Stimulated activated CD4-positive, alpha-beta T cell treated with anti-CD3 and anti-CD28 coated beads, Interleukin-1b, Interleukin-23, amount 100 ng/mL, for 4 hours (primary cell): ENCODE measurements at regions not wholly inside any gene's neighbourhood (a gene's known extent, or its start where the extent isn't known, plus 50 kb on each side); places are given as distances from the start of the nearest gene placed in this dataset.
A peak's percentile ranks its signal among the peaks of the same experiment; 100 is the strongest.
"Not testable (repeated sequence)": the region's sequence is repeated elsewhere in the genome, so short reads cannot be mapped to it uniquely, and the experiment has no call there.

Experiments used
- DNase-seq, 2 donors: peaks; one replicate each; pipeline ENCODE4 v3.0.0-alpha.2; 2020; ENCODE audit warnings: low read depth in 2 of 2

DNA sequence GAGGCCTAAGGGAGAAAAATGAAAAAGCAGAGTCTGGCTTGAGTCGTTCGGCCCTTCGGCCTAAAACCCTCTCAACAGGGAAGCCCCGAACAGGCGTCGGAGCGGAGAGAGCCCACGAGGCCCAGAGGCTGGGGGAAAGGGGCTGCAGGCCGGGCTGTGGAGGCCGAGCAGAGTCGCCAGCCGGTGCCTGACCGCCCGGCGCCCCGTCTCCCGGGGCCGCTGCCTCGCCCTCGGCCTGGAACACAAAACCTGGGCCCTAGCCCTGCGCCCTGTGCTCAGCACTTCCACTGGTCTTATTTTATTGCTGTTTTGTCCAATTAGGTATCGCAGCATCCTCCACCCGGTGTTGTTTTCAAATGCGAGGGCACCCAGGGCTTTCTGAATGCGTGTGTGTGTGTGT, 110.1 kb upstream of the FOXD4L5 start:
- not testable (repeated sequence) for DNase-seq

DNA sequence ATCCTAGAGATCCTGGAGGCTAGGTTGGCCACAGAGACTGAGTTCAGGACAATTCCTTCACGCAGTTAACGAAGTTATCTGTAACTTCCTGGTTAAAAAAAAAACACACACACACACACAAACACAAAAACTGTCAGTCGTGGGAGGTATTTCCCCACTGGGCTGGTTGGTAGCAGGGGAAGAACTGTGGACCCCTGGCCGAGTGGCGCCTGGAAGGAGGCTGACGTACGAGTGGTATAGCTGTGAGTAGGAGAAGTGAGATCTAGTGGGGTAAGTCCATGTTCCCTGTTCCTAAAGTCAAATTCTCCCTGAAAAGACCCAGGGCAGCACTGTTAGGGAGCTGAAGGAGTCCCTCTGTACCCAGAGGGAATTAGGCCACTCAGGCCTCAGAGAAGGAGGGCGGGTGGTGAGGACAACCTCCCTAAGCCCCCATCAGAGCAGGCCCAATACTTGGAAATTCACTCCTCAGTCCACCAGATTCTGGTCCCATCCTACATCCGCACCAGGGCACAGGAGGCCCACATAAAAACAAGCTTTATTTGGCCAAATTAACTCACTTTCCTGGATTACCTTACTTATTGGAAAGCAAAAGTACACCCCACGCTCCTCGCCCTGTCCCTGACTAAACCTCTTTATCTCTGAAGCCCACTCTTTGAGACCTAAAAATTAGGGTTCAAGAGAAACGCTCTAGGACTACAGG, 108.3 kb upstream of the FOXD4L5 start:
- not testable (repeated sequence) for DNase-seq

DNA sequence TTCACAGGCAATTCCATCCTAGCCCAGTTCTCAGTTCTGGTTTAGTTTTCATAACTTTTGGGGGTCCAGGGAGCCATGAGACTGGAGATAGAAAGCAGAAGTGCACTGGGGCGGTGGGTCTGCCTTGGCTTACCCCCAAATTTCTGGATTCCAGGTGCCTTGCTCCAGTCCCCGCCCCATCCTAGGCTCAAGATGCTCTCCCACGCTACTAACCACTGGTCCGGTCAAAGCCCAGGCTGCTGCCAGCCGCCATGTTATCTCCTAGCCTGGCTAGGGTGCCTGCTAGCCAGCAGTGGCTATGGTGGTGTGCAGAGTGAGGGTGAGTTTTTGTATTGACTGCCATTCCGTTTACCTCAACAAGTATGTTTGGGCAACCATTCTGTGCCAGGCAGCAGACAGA, 107.6 kb upstream of the FOXD4L5 start:
- not testable (repeated sequence) for DNase-seq

DNA sequence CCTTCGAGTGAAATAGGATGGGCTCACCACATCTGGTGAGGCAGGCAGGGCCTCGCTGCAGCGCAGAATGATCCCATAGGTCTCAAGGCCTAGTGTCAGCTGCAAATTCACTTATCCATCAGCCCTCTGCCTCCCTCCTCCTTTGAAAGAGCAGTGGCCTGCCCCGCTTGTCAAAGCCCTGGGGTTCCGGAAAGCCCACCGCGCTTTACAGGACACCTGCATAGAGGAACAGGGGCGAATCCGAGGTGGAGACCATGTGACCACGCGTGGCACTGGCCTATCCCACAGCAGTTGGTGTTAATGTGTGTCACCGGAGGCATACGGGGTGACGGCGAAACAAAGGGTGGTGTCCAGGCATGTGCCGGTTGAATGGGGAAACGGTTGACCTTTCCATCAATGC, 104.7 kb upstream of the FOXD4L5 start:
- not testable (repeated sequence) for DNase-seq

DNA sequence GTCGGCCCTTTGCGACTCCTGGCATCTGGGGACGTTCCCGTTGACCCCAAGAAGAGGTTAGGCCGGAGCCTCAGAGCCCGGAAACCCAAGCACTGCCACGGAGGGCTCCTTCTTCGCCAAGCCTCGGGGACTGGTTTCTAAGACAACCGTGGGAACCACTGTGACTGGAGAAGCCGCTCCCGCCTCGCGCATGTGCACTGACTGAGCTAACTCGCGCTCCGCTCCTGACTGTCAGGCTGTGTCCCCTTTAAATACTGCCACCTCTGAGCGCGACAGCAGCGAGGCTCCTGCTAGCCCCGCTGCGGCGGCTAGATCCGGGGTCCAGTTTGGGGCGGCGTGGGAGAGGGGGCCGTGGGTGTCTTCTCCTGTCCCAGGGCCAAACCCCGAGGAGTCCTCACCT, 104.2 kb upstream of the FOXD4L5 start:
- not testable (repeated sequence) for DNase-seq

DNA sequence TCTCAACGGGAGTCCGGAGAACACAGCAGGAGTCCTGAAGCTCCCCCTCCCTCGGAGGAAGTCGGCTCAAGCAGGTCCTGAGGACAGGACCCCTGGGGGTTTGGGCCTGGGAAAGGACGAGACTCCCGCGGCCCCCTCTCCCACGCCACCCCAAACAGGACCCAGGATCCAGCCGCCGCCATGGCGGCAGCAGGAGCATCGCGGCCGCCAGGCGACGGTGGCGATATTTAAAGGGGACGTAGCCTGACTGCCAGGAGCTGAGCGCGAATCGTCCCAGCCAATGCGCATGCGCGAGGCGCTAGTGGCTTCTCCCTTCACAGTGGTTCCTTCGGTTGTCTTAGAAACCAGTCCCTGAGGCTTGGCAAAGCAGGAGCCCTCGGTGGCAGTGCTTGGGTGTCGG, 101.7 kb upstream of the FOXD4L5 start:
- peak; percentile 57 to 68 for DNase-seq

DNA sequence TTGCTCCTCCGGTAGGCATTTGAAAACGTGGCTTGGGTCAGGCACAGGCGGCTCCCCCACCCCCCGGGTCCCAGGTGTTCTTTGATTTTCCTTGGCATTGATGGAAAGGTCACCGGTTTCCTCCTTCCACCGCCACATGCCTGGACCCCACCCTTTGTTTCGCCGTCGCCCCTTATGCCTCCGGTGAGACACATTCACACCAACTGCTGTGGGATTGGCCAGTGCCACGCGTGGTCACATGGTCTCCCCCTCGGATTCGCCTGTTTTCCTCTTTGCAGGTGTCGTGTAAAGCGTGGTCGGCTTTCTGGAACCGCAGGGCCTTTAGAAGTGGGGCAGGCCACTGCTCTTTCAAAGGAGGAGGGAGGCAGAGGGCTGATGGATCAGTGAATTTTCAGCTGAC, 101.2 kb upstream of the FOXD4L5 start:
- not testable (repeated sequence) for DNase-seq

DNA sequence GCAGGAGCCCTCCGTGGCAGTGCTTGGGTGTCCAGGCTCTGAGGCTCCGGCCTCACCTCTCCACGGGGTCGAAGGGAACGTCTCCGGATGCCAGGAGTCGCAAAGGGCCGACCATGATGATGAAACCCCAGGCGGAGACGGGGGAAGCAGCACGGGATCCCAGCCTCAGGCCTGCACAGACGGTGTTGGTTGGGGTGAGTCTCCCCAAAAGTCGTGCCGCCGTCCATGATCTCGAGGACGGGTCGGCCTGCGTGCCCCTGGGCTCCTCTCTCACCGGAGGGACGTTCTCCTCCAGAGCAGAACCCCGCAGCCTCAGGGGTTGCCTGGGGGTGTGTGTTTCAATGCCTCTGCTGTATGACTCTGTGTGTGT, 100.6 kb upstream of the FOXD4L5 start:
- not testable (repeated sequence) for DNase-seq

DNA sequence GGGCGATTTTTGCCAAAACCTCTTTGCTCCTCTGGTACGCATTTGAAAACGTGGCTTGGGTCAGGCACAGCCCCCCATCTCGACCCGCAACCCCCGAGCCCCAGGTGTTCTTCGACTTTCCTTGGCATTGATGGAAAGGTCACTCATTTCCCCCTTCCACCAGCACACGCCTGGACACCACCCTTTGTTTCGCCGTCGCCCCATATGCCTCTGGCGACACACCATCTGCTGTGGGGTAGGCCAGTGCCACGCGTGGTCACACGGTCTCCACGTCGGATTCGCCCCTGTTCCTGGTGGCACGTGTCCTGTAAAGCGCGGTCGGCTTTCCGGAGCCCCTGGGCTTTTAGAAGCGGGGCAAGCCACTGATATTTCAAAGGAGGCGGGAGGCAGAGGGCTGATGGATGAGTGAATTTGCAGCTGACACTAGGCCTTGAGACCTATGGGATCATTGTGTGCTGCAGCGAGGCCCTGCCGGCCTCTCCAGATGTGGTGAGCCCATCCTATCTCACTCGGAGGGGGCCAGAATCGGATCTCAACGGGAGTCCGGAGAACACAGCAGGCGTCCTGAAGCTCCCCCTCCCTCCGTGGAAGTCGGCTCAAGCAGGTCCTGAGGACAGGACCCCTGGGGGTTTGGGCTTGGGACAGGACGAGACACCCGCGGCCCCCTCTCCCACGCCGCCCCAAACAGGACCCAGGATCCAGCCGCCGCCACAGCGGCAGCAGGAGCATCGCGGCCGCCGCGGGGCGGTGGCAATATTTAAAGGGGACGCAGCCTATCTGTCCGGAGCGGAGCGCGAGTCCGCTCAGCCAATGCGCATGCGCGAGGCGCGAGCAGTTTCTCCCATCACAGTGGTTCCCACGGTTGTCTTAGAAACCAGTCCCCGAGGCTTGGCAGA, 100.0 kb upstream of the FOXD4L5 start:
- not testable (repeated sequence) for DNase-seq

DNA sequence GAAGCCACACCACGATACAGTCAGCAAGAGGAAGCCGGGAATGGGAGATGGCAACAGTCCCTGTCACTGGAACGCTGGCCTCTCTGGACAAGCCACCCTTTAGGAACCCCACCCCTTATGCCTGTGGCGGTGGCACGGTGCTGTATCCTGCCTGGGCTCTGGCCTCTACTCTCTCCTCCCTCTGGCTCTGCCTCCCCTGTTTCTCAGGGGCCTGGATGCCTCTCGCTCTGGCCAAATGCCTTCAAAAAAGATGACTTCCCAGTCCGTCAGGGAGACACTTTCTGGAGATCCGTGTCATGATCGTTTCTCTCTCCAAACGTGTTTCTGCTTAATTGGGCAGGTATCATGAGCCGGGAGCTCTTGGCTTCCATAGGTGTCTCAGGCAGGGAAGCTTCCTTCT, 99.1 kb upstream of the FOXD4L5 start:
- not testable (repeated sequence) for DNase-seq

DNA sequence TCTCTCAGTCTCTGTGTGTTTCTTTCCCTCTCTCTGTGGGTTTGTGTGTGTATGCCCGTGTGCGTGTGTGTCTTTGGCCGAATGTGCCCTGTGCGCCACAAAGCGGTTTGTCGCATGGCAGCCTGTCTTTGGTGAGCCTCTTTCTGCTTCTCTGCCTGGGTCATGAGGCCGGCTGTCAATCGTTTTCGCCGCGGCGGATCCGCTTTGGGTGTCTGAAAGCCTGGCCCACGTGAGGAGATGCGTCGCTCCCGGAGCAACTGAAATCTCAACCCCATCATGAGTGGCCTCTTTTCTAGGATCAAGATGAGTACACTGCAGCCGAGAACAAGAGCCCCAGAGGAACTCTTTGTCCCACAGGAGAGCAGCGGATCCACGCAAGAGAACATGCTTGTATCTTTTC, 98.6 kb upstream of the FOXD4L5 start:
- not testable (repeated sequence) for DNase-seq

DNA sequence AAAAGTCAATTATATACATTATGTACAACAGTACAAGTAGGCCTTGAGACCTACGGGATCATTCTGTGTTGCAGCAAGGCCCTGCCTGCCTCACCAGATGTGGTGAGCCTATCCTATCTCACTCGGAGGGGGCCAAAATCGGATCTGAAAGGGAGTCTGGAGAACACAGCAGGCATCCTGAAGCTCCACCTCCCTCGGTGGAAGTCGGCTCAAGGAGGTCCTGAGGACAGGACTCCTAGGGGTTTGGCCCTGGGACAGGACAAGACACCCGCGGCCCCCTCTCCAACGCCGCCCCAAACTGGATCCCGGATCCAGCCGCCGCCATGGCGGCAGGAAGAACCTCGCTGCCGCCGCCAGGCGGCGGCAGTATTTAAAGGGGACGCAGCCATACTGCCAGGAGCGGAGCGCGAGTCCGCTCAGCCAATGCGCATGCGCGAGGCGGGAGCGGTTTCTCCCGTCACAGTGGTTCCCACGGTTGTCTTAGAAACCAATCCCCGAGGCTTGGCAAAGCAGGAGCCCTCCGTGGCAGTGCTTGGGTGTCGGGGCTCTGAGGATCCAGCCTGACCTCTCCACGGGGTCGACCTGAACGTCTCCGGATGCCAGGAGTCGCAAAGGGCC, 97.8 kb upstream of the FOXD4L5 start:
- DNase-seq = not testable (repeated sequence)
